Endothelial cell of umbilical vein (primary cell): ENCODE measurements at regions not wholly inside any gene's neighbourhood (a gene's known extent, or its start where the extent isn't known, plus 50 kb on each side); places are given as distances from the start of the nearest gene placed in this dataset.

Source experiments
- EZH2 ChIP-seq: IDR thresholded peaks from 2 replicates; pipeline ENCODE4 v1.6.1; 2012; ENCODE audit warnings: borderline replicate concordance, low read depth, mild to moderate bottlenecking, moderate library complexity, low read length, inconsistent platforms; ENCODE audit not compliant: severe bottlenecking
- JUN ChIP-seq: IDR thresholded peaks from 2 replicates; pipeline ENCODE4 v1.6.1; 2011; ENCODE audit warnings: borderline replicate concordance, low read depth; ENCODE audit not compliant: insufficient read length, insufficient read depth
- MYC ChIP-seq: IDR thresholded peaks from one replicate; pipeline ENCODE4 v1.6.1; 2011; ENCODE audit warnings: mild to moderate bottlenecking, low read depth, low read length
- POLR2A ChIP-seq: IDR thresholded peaks from 2 replicates; pipeline ENCODE4 v1.6.1; 2012; ENCODE audit warnings: low read depth, mild to moderate bottlenecking, control low read depth, low read length
- TF ChIP-seq, protein P1 (sequence below), 2 donors: IDR thresholded peaks; 1 replicate in 1 of 2; 2 replicates in 1 of 2; pipeline ENCODE4 v1.5.1; 2011; ENCODE audit warnings: low read length in 2 of 2, mild to moderate bottlenecking in 2 of 2, moderate library complexity in 2 of 2, control low read depth in 1 of 2, inconsistent platforms in 1 of 2, low read depth in 1 of 2; ENCODE audit not compliant: insufficient read depth in 1 of 2; ENCODE audit errors: extremely low read depth in 1 of 2

DNA sequence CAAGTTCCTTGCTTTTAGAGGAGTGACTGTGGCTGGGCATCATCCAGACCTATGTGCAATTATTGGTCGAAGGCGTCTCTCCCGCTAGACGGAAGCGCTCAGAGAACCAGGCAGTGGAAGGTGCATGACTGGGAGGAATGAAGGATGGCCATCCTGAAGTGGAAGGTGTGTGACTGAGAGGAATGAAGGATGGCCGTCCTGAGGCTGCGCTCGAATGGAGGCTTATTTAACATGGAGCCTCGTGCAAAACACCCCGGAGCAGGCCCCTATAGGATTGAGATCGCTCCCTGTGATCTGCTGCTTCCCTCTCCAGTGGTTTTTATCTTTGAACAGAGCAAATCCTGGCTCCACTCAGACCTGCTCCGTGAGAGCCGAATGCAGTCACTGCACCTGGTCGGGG, 140.2 kb upstream of the ID2 start:
- TF ChIP-seq JUN: no peak
- TF ChIP-seq MYC: no peak
- TF ChIP-seq EZH2: no peak
- TF ChIP-seq, protein P1, sequence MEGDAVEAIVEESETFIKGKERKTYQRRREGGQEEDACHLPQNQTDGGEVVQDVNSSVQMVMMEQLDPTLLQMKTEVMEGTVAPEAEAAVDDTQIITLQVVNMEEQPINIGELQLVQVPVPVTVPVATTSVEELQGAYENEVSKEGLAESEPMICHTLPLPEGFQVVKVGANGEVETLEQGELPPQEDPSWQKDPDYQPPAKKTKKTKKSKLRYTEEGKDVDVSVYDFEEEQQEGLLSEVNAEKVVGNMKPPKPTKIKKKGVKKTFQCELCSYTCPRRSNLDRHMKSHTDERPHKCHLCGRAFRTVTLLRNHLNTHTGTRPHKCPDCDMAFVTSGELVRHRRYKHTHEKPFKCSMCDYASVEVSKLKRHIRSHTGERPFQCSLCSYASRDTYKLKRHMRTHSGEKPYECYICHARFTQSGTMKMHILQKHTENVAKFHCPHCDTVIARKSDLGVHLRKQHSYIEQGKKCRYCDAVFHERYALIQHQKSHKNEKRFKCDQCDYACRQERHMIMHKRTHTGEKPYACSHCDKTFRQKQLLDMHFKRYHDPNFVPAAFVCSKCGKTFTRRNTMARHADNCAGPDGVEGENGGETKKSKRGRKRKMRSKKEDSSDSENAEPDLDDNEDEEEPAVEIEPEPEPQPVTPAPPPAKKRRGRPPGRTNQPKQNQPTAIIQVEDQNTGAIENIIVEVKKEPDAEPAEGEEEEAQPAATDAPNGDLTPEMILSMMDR (IDR thresholded peaks at IDR 0.05; ENCODE audit: extremely low read depth in 1 of 2, insufficient read depth in 1 of 2, low read depth in 1 of 2, low read length in 2 of 2): no peak
- no peak for TF ChIP-seq POLR2A
